GM23338 (cell line): ENCODE measurements at regions not wholly inside any gene's neighbourhood (a gene's known extent, or its start where the extent isn't known, plus 50 kb on each side); places are given as distances from the start of the nearest gene placed in this dataset.

Experiments used
- ATAC-seq: fragments of 200-7000 bp; cut with Tn5 transposase; 3 replicates; pipeline ENCODE4 v1.9.1; 2020
- DNase-seq: peaks from one replicate; pipeline ENCODE4 v3.0.0-alpha.2; 2015; ENCODE audit warnings: low spot score
- H2AFZ ChIP-seq: fragments of 200-600 bp; sonication (generic); 2 replicates; pipeline ENCODE4 v1.8.0; 2016; ENCODE audit warnings: antibody characterized with exemption, mild to moderate bottlenecking, moderate library complexity
- H3F3A ChIP-seq: fragments of 200-600 bp; sonication (generic); replicated peaks from 2 replicates; pipeline ENCODE4 v1.8.0; 2017; ENCODE audit warnings: antibody characterized with exemption, mixed run types, low read depth
- H3K27ac ChIP-seq: fragments of 200-600 bp; sonication (generic); 2 replicates; pipeline ENCODE4 v1.6.1; 2016; ENCODE audit warnings: low read depth
- H3K27me3 ChIP-seq: fragments of 200-600 bp; sonication (generic); 2 replicates; pipeline ENCODE4 v1.8.0; 2016; ENCODE audit warnings: mild to moderate bottlenecking, mixed run types, moderate library complexity; ENCODE audit not compliant: insufficient read depth
- H3K36me3 ChIP-seq: fragments of 200-600 bp; sonication (generic); 2 replicates; pipeline ENCODE4 v1.8.0; 2016; ENCODE audit warnings: mild to moderate bottlenecking; ENCODE audit not compliant: insufficient read depth
- H3K4me1 ChIP-seq: fragments of 200-600 bp; sonication (generic); 2 replicates; pipeline ENCODE4 v1.8.0; 2016; ENCODE audit warnings: mild to moderate bottlenecking, moderate library complexity; ENCODE audit not compliant: insufficient read depth
- H3K4me2 ChIP-seq: fragments of 200-600 bp; sonication (generic); 2 replicates; pipeline ENCODE4 v1.7.1; 2017; ENCODE audit warnings: mixed run types
- H3K4me3 ChIP-seq: fragments of 200-600 bp; sonication (generic); 2 replicates; pipeline ENCODE4 v1.6.1; 2016; ENCODE audit warnings: mixed run types
- H3K79me2 ChIP-seq: fragments of 200-600 bp; sonication (generic); replicated peaks from 2 replicates; pipeline ENCODE4 v1.8.0; 2017; ENCODE audit warnings: mild to moderate bottlenecking; ENCODE audit not compliant: insufficient read depth
- H3K9me2 ChIP-seq: fragments of 200-600 bp; sonication (generic); 2 replicates; pipeline ENCODE4 v1.8.0; 2017; ENCODE audit not compliant: insufficient read depth
- H4K20me1 ChIP-seq: fragments of 200-600 bp; sonication (generic); replicated peaks from 2 replicates; pipeline ENCODE4 v1.8.0; 2017; ENCODE audit warnings: mild to moderate bottlenecking; ENCODE audit not compliant: insufficient read depth
- H3K27ac Mint-ChIP-seq: 2 replicates; pipeline ENCODE4 v1.8.0; 2020; ENCODE audit warnings: inconsistent platforms, mild to moderate bottlenecking, moderate library complexity, mixed read lengths
- H3K27me3 Mint-ChIP-seq: 3 replicates; pipeline ENCODE4 v1.8.0; 2022; ENCODE audit warnings: low read depth, mild to moderate bottlenecking, moderate library complexity, mixed read lengths, inconsistent platforms; ENCODE audit not compliant: insufficient read depth, poor library complexity
- H3K36me3 Mint-ChIP-seq: 3 replicates; pipeline ENCODE4 v1.8.0; 2021; ENCODE audit warnings: low read depth, mild to moderate bottlenecking, inconsistent platforms, moderate library complexity, mixed read lengths
- H3K4me1 Mint-ChIP-seq: 3 replicates; pipeline ENCODE4 v1.8.0; 2020; ENCODE audit warnings: mild to moderate bottlenecking, inconsistent platforms, mixed read lengths
- H3K4me3 Mint-ChIP-seq: 3 replicates; pipeline ENCODE4 v1.8.0; 2021; ENCODE audit warnings: moderate library complexity, mild to moderate bottlenecking, inconsistent platforms, mixed read lengths
- H3K9me3 Mint-ChIP-seq: 3 replicates; pipeline ENCODE4 v1.8.0; 2020; ENCODE audit warnings: moderate library complexity, mild to moderate bottlenecking, inconsistent platforms, mixed read lengths
- CREB1 ChIP-seq: fragments of 250-450 bp; sonication (Bioruptor Pico); IDR thresholded peaks from 2 replicates; pipeline ENCODE4 v1.5.0; 2020; ENCODE audit warnings: low read depth, mild to moderate bottlenecking, moderate library complexity
- CTCF ChIP-seq, 2 experiments: fragments of 200-600 bp in 1 of 2; sonication (generic) in 1 of 2; conservative IDR thresholded peaks; 2 replicates each; pipeline versions ENCODE4 v1.5.1 to v1.6.1; 2016 to 2017; ENCODE audit warnings: antibody characterized with exemption in 2 of 2, low read depth in 2 of 2, mild to moderate bottlenecking in 2 of 2, moderate library complexity in 1 of 2
- ETS1 ChIP-seq: IDR thresholded peaks from 2 replicates; pipeline ENCODE4 v1.6.1; 2016; ENCODE audit warnings: antibody characterized with exemption
- EZH2 ChIP-seq: fragments of 200-600 bp; sonication (generic); IDR thresholded peaks from one replicate; pipeline ENCODE4 v1.8.0; 2017; ENCODE audit warnings: antibody characterized with exemption, mild to moderate bottlenecking, low read depth; ENCODE audit not compliant: unreplicated experiment
- EZH2phosphoT487 ChIP-seq: fragments of 200-600 bp; sonication (generic); IDR thresholded peaks from one replicate; pipeline ENCODE4 v1.8.1; 2018; ENCODE audit warnings: antibody characterized with exemption; ENCODE audit not compliant: unreplicated experiment
- JUNB ChIP-seq: IDR thresholded peaks from one replicate; pipeline ENCODE4 v1.6.1; 2016; ENCODE audit warnings: antibody characterized with exemption; ENCODE audit not compliant: unreplicated experiment
- NANOG ChIP-seq: IDR thresholded peaks from 2 replicates; pipeline ENCODE4 v1.6.1; 2016; ENCODE audit warnings: antibody characterized with exemption, borderline replicate concordance
- POLR2AphosphoS5 ChIP-seq: IDR thresholded peaks from 2 replicates; pipeline ENCODE4 v1.6.1; 2016; ENCODE audit warnings: antibody characterized with exemption, low read depth
- REST ChIP-seq: IDR thresholded peaks from one replicate; pipeline ENCODE4 v1.6.1; 2018; ENCODE audit warnings: antibody characterized with exemption; ENCODE audit not compliant: unreplicated experiment
- STAT1 ChIP-seq: IDR thresholded peaks from one replicate; pipeline ENCODE4 v1.6.1; 2016; ENCODE audit warnings: antibody characterized with exemption; ENCODE audit not compliant: unreplicated experiment
- ZNF114 ChIP-seq: fragments of 250-450 bp; sonication (Bioruptor Pico); IDR thresholded peaks from 2 replicates; pipeline ENCODE4 v1.5.0; 2020; ENCODE audit warnings: mild to moderate bottlenecking, moderate library complexity
- ZNF331 ChIP-seq: fragments of 250-450 bp; sonication (Bioruptor Pico); IDR thresholded peaks from 2 replicates; pipeline ENCODE4 v1.5.0; 2020; ENCODE audit warnings: low read depth, mild to moderate bottlenecking, moderate library complexity
- ZNF462 ChIP-seq: fragments of 250-450 bp; sonication (Bioruptor Pico); IDR thresholded peaks from 2 replicates; pipeline ENCODE4 v1.5.0; 2020; ENCODE audit warnings: mild to moderate bottlenecking, moderate library complexity

GRCh38 chr18:60134806-60135205 is 235.0 kb downstream of the PMAIP1 start:
- Histone ChIP-seq H3K9me2 (no peaks in the 10 kb centered on the region; the same call in 1 of the 2 replicates), H3K27ac (no peak overlapping the region), H3K36me3 (no peaks in the 10 kb centered on the region), H4K20me1 (no peaks in the 10 kb centered on the region), H3K27me3 (no peaks in the 10 kb centered on the region), H3K4me1 (no peaks in the 10 kb centered on the region), H3K4me3 (no peak overlapping the region), H3K4me2 (no peak overlapping the region), H2AFZ (no peak overlapping the region), H3K79me2 (no peaks in the 10 kb centered on the region), H3F3A (no peaks in the 10 kb centered on the region)
- peaks cover 3% of the 10 kb centered on the region; the same call in 2 of the 3 replicates for H3K4me1 Mint-ChIP-seq
- no peak overlapping the region for H3K27ac Mint-ChIP-seq
- H3K27me3 Mint-ChIP-seq, result no peaks in the 10 kb centered on the region
- H3K36me3 Mint-ChIP-seq, result no peaks in the 10 kb centered on the region
- H3K4me3 Mint-ChIP-seq, result no peak overlapping the region
- TF ChIP-seq REST (no peak), STAT1 (no peak), JUNB (no peak), ETS1 (no peak), POLR2AphosphoS5 (no peak), EZH2 (no peak), CREB1 (no peak), ZNF114 (CRISPR knock-in tag) (no peak), ZNF462 (CRISPR knock-in tag) (no peak), NANOG (no peak), EZH2phosphoT487 (no peak), ZNF331 (no peak), CTCF (conservative IDR thresholded peaks at IDR 0.05; ENCODE audit: low read depth in 2 of 2) (no peak)
- peaks cover 9% of the 10 kb centered on the region; the same call in 2 of the 3 replicates for H3K9me3 Mint-ChIP-seq
- DNase-seq (no peak), ATAC-seq (no peak)
